OCI-LY7 (cell line): ENCODE measurements at regions not wholly inside any gene's neighbourhood (a gene's known extent, or its start where the extent isn't known, plus 50 kb on each side); places are given as distances from the start of the nearest gene placed in this dataset.

ENCODE experiments used
- EZH2phosphoT487 ChIP-seq: fragments of 200-600 bp; sonication (generic); IDR thresholded peaks from 2 replicates; pipeline ENCODE4 v1.6.1; 2018; ENCODE audit warnings: low read depth, borderline replicate concordance, mild to moderate bottlenecking, mixed run types, antibody characterized with exemption, low read length, moderate library complexity, mixed read lengths
- TF ChIP-seq, protein P1 (sequence below): fragments of 200-600 bp; sonication (generic); conservative IDR thresholded peaks from 2 replicates; pipeline ENCODE4 v1.5.1; 2014; ENCODE audit warnings: mild to moderate bottlenecking, antibody characterized with exemption, low read length, moderate library complexity, mixed read lengths

- TF ChIP-seq, protein P1, sequence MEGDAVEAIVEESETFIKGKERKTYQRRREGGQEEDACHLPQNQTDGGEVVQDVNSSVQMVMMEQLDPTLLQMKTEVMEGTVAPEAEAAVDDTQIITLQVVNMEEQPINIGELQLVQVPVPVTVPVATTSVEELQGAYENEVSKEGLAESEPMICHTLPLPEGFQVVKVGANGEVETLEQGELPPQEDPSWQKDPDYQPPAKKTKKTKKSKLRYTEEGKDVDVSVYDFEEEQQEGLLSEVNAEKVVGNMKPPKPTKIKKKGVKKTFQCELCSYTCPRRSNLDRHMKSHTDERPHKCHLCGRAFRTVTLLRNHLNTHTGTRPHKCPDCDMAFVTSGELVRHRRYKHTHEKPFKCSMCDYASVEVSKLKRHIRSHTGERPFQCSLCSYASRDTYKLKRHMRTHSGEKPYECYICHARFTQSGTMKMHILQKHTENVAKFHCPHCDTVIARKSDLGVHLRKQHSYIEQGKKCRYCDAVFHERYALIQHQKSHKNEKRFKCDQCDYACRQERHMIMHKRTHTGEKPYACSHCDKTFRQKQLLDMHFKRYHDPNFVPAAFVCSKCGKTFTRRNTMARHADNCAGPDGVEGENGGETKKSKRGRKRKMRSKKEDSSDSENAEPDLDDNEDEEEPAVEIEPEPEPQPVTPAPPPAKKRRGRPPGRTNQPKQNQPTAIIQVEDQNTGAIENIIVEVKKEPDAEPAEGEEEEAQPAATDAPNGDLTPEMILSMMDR, result no peak
- TF ChIP-seq EZH2phosphoT487, result no peak
Observed at GRCh38 chr10:16242859-16243613, 193.8 kb upstream of the PTER start.
